GM10248 (cell line): ENCODE measurements at regions not wholly inside any gene's neighbourhood (a gene's known extent, or its start where the extent isn't known, plus 50 kb on each side); places are given as distances from the start of the nearest gene placed in this dataset.
"Not testable (repeated sequence)": the region's sequence is repeated elsewhere in the genome, so short reads cannot be mapped to it uniquely, and the experiment has no call there.

ENCODE experiments used
- CTCF ChIA-PET: fragments of 300-600 bp; sonication (Branson Sonifier 250); formaldehyde crosslinking; extraction: SDS; loops from one replicate; lab custom pipeline; 2021; ENCODE audit warnings: antibody characterized with exemption; lab: Yijun Ruan, JAX
- POLR2A ChIA-PET: fragments of 350-650 bp; sonication (Branson Sonifier 250); formaldehyde crosslinking; extraction: SDS; loops from one replicate; lab custom pipeline; 2020; ENCODE audit warnings: antibody characterized with exemption; lab: Yijun Ruan, JAX
- DNase-seq: peaks from one replicate; pipeline ENCODE4 v3.0.0; 2012; ENCODE audit errors: extremely low spot score
- TF ChIP-seq, protein P1 (sequence below): IDR thresholded peaks from 2 replicates; pipeline ENCODE4 v1.5.1; 2012; ENCODE audit warnings: mild to moderate bottlenecking, low read depth; ENCODE audit errors: extremely low read depth, missing control alignments, control extremely low read depth

DNA sequence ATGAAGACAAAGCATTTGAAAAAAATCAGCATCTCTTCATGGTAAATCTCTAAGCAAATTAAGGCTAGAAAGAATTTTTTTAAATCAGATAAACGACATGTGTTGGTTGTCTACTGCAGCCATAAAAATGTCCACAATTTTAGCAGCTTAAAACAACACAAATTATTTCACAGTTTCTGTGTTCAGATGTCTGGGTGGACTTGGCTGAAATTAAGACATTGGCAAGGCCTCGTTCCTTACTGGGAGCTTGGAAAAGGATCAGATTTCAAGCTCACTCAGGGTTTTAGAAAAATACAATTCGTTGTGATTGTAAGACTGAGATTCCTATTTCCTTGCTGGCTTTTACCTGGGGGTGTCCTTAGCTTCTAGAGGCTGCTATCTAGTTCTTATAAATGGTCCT, 1470.6 kb downstream of the PCDH19 start:
- ChIA-PET CTCF (interaction anchor here (1.1 kb wide), 1 partner anchor 23 kb away, joined by 3 read pairs; no protein-coding TSS in a partner anchor), POLR2A (no interaction called here)
- TF ChIP-seq, protein P1, sequence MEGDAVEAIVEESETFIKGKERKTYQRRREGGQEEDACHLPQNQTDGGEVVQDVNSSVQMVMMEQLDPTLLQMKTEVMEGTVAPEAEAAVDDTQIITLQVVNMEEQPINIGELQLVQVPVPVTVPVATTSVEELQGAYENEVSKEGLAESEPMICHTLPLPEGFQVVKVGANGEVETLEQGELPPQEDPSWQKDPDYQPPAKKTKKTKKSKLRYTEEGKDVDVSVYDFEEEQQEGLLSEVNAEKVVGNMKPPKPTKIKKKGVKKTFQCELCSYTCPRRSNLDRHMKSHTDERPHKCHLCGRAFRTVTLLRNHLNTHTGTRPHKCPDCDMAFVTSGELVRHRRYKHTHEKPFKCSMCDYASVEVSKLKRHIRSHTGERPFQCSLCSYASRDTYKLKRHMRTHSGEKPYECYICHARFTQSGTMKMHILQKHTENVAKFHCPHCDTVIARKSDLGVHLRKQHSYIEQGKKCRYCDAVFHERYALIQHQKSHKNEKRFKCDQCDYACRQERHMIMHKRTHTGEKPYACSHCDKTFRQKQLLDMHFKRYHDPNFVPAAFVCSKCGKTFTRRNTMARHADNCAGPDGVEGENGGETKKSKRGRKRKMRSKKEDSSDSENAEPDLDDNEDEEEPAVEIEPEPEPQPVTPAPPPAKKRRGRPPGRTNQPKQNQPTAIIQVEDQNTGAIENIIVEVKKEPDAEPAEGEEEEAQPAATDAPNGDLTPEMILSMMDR: no peak
- DNase-seq: no peak

DNA sequence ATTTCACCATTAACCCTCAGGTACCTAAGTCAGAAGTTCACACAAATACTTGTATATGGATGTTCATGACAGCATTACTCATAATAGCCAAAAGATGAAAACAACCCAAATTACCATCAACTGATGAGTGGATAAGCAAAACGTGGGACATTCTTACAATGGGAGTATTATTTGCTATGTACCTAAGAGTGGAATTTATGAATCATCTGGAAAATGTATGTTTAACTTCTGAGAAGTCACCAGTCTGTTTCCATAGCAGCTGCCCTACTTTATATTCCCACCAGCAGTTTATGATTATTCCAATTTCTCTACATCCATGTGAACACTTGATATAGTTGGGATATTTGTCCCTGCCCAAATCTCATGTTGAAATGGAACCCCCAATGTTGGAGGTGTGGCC, 1478.9 kb downstream of the PCDH19 start:
- CTCF ChIA-PET: no interaction called here
- no peak for DNase-seq
- POLR2A ChIA-PET: no interaction called here
- TF ChIP-seq, protein P1: no peak

DNA sequence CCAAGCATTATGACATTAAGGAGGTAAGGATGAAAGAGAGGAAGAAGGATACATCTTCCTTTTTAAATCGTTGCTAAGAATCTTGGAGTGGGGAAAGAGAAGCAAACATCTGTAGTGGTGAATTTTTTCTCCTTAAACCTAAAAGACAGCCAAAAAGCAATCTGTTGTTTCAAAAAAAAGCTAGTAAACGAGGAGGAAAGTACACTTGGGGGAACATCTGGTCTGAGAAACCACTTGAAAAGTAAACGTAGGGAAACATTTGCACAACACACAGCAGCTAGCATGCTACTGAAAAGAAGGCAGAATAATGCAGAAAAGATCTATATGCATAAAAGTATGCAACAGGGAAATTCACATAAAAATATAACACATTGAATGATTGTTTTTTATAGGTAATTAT, 1485.6 kb downstream of the PCDH19 start:
- no peak for DNase-seq
- ChIA-PET POLR2A (no interaction called here), CTCF (no interaction called here)
- TF ChIP-seq, protein P1: no peak

DNA sequence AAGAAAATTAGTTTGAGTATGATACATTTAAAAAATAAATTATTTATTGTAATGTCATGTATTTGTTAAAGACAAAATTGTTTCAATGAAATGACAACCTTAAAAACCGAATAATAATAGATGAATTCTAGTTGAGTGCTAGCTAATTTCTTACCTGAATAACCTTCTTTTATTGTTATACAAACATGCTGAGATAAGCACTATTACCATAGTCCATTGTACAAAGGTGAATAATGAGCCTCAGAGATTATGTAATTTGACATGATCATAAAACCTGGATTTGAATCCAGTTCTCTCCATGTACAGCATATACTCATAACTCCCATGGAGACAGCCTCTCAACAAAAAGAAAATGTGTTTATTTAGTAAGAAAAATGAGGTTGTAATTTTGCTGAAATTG, 1512.9 kb downstream of the PCDH19 start:
- CTCF ChIA-PET: no interaction called here
- no peak for DNase-seq
- POLR2A ChIA-PET: no interaction called here
- TF ChIP-seq, protein P1: no peak

DNA sequence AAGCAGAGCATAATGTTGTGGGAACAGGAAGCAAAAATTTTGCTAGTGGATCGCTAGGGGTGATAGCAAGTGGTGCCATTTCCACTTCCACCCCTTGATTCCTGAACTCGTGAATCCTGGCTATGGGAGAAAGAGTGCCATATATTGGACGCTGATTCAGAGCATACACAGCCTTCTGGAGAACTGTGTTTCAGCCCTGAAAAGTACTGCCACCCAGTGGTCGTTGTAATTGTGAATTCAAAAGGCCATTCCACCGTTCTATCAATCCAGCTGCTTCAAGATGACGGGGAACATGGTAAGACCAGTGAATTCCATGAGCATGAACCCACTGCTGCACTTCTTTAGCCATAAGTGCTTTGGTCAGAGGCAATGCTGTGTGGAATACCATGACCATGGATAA, 1559.4 kb downstream of the PCDH19 start:
- TF ChIP-seq, protein P1: peak; percentile 21
- POLR2A ChIA-PET, DNase-seq, CTCF ChIA-PET: not testable (repeated sequence)
